Endothelial cell of umbilical vein (primary cell): ENCODE measurements at regions not wholly inside any gene's neighbourhood (a gene's known extent, or its start where the extent isn't known, plus 50 kb on each side); places are given as distances from the start of the nearest gene placed in this dataset.

Experiments
- BruUV-seq: library from RNA; stranded (reverse); fragments of 400-500 nt; replicated peaks from 2 replicates; lab custom pipeline; 2021; lab: Mats Ljungman, UMichigan
- CTCF ChIA-PET: fragments of 300-600, 350-600 bp; sonication (Branson Sonifier 250); formaldehyde crosslinking; loops from one replicate; lab custom pipeline; 2021; ENCODE audit warnings: antibody characterized with exemption, inconsistent platforms; lab: Charles Lee
- POLR2A ChIA-PET: fragments of 300-600, 350-600 bp; sonication (Branson Sonifier 250); formaldehyde crosslinking; loops from one replicate; lab custom pipeline; 2021; ENCODE audit warnings: antibody characterized with exemption, inconsistent platforms; lab: Charles Lee
- DNase-seq: peaks from one replicate; pipeline ENCODE4 v3.0.0-alpha.2; 2011; ENCODE audit warnings: low read depth, low spot score
- FAIRE-seq: peaks from 2 replicates; lab custom pipeline; 2011; peaks lifted over from hg19 to GRCh38; lab: Jason Lieb, UNC
- H2AFZ ChIP-seq: 2 replicates; pipeline ENCODE4 v1.6.0; 2012; ENCODE audit warnings: low read depth, low read length, control low read depth, inconsistent platforms
- H3K27ac ChIP-seq: 2 replicates; pipeline ENCODE4 v1.5.1; 2011; ENCODE audit warnings: low read depth, mild to moderate bottlenecking, control low read depth, low read length, moderate library complexity; ENCODE audit not compliant: insufficient read depth
- H3K27me3 ChIP-seq, 2 experiments: 2 replicates each; pipeline versions ENCODE4 v1.6.0 to v1.6.1; 2011; ENCODE audit warnings: low read length in 2 of 2, mixed read lengths in 1 of 2; ENCODE audit not compliant: control insufficient read depth in 2 of 2, insufficient read depth in 2 of 2
- H3K36me3 ChIP-seq, 2 experiments: 2 replicates in 1 of 2; 3 replicates in 1 of 2; pipeline ENCODE4 v1.5.1; 2011; ENCODE audit warnings: low read length in 2 of 2, mild to moderate bottlenecking in 1 of 2, moderate library complexity in 1 of 2; ENCODE audit not compliant: control insufficient read depth in 2 of 2, insufficient read depth in 2 of 2; ENCODE audit errors: extremely low read depth in 1 of 2
- H3K4me1 ChIP-seq: 3 replicates; pipeline ENCODE4 v1.5.1; 2011; ENCODE audit warnings: mild to moderate bottlenecking, low read length; ENCODE audit not compliant: control insufficient read depth, insufficient read depth; ENCODE audit errors: extremely low read depth
- H3K4me2 ChIP-seq: 2 replicates; pipeline ENCODE4 v1.6.1; 2011; ENCODE audit warnings: low read length, control low read depth, mixed read lengths; ENCODE audit not compliant: insufficient read depth
- H3K4me3 ChIP-seq, 3 experiments: fragments of 200-600 bp in 1 of 3; sonication (generic), shearing (Covaris generic) in 1 of 3; replicated peaks in 1 of 3; 2 replicates each; pipeline ENCODE4 v1.5.1; 2011 to 2016; ENCODE audit warnings: control low read depth in 3 of 3, low read length in 3 of 3, mild to moderate bottlenecking in 2 of 3, inconsistent platforms in 1 of 3, low read depth in 1 of 3, moderate library complexity in 1 of 3; ENCODE audit not compliant: insufficient read depth in 1 of 3
- H3K79me2 ChIP-seq: 2 replicates; pipeline ENCODE4 v1.6.0; 2012; ENCODE audit warnings: low read length, inconsistent platforms; ENCODE audit not compliant: control insufficient read depth, insufficient read depth
- H3K9ac ChIP-seq: replicated peaks from 2 replicates; pipeline ENCODE3; 2011; ENCODE audit warnings: low read length, control low read depth; ENCODE audit not compliant: insufficient read depth; ENCODE audit errors: extremely low read depth
- H3K9me1 ChIP-seq: replicated peaks from 3 replicates; pipeline ENCODE4 v1.6.0; 2011; ENCODE audit warnings: mild to moderate bottlenecking, low read length; ENCODE audit not compliant: control insufficient read depth, insufficient read depth; ENCODE audit errors: extremely low read depth
- H3K9me3 ChIP-seq: replicated peaks from 2 replicates; pipeline ENCODE4 v1.5.1; 2012; ENCODE audit warnings: low read length, inconsistent platforms; ENCODE audit not compliant: control insufficient read depth, insufficient read depth
- H4K20me1 ChIP-seq: replicated peaks from 2 replicates; pipeline ENCODE3; 2011; ENCODE audit warnings: mild to moderate bottlenecking, low read length; ENCODE audit not compliant: control insufficient read depth, insufficient read depth; ENCODE audit errors: extremely low read depth
- CTCF ChIP-seq, 2 donors: IDR thresholded peaks; 1 replicate in 1 of 2; 2 replicates in 1 of 2; pipeline ENCODE4 v1.5.1; 2011; ENCODE audit warnings: low read length in 2 of 2, mild to moderate bottlenecking in 2 of 2, moderate library complexity in 2 of 2, control low read depth in 1 of 2, inconsistent platforms in 1 of 2, low read depth in 1 of 2; ENCODE audit not compliant: insufficient read depth in 1 of 2; ENCODE audit errors: extremely low read depth in 1 of 2
- EZH2 ChIP-seq: IDR thresholded peaks from 2 replicates; pipeline ENCODE4 v1.6.1; 2012; ENCODE audit warnings: borderline replicate concordance, low read depth, mild to moderate bottlenecking, moderate library complexity, low read length, inconsistent platforms; ENCODE audit not compliant: severe bottlenecking
- FOS ChIP-seq: IDR thresholded peaks from 2 replicates; pipeline ENCODE4 v1.6.1; 2011; ENCODE audit warnings: mild to moderate bottlenecking, low read length, moderate library complexity, borderline replicate concordance; ENCODE audit not compliant: insufficient read depth
- GATA2 ChIP-seq: IDR thresholded peaks from 2 replicates; pipeline ENCODE4 v1.7.0; 2011; ENCODE audit warnings: low read depth, mild to moderate bottlenecking, moderate library complexity, mixed read lengths, low read length; ENCODE audit not compliant: insufficient read length, insufficient read depth
- JUN ChIP-seq: IDR thresholded peaks from 2 replicates; pipeline ENCODE4 v1.6.1; 2011; ENCODE audit warnings: borderline replicate concordance, low read depth; ENCODE audit not compliant: insufficient read length, insufficient read depth
- MYC ChIP-seq: IDR thresholded peaks from one replicate; pipeline ENCODE4 v1.6.1; 2011; ENCODE audit warnings: mild to moderate bottlenecking, low read depth, low read length
- POLR2A ChIP-seq: IDR thresholded peaks from 2 replicates; pipeline ENCODE4 v1.6.1; 2012; ENCODE audit warnings: low read depth, mild to moderate bottlenecking, control low read depth, low read length
- POLR2AphosphoS5 ChIP-seq: IDR thresholded peaks from 2 replicates; pipeline ENCODE4 v1.6.1; 2012; ENCODE audit warnings: low read depth, mild to moderate bottlenecking, control low read depth, low read length, moderate library complexity; ENCODE audit not compliant: insufficient read depth
- dilution Hi-C: fragments of 300-500 bp; cut with MboI; formaldehyde crosslinking; loops from one replicate; pipeline ENCODE4 v1.15.0; 2019; ENCODE audit warnings: low sequenced_read_pairs; ENCODE audit not compliant: extremely low pct_ligation_motif_present
- intact Hi-C: fragments of 100-400 bp; cut with micrococcal nuclease; formaldehyde crosslinking; loops from one replicate; pipeline ENCODE4 v1.10.0; 2022
- TF ChIP-seq, protein P1 (sequence below): IDR thresholded peaks from 2 replicates; pipeline ENCODE4 v1.6.1; 2011; ENCODE audit not compliant: insufficient read depth, insufficient read length

DNA sequence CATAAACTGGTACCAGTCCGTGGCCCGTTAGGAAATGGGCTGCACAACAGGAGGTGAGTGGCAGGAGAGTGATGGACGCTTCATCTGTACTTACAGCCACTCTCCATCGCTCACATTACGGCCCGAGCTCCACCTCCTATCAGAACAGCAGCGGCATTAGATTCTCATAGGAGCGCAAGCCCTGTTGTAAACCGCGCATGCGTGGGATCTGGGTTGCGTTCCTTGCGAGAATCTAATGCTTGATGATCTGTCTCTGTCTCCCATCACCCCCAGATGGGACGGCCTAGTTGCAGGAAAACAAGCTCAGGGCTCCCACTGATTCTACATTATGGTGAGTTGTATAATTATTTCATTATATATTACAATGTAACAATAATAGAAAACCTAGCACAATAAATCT lies 480.4 kb downstream of the CCDC171 start:
- Histone ChIP-seq H3K9me3 (no peaks in the 10 kb centered on the region), H3K27ac (no peak overlapping the region), H3K27me3 (peaks cover 0 to 4% of the 10 kb centered on the region in 2 experiments), H3K9ac (no peak overlapping the region), H3K4me2 (no peak overlapping the region), H3K36me3 (no peaks in the 10 kb centered on the region), H3K79me2 (no peaks in the 10 kb centered on the region), H4K20me1 (no peaks in the 10 kb centered on the region), H3K4me3 (no peak overlapping the region), H2AFZ (no peak overlapping the region), H3K9me1 (no peaks in the 10 kb centered on the region), H3K4me1 (peaks cover 3% of the 10 kb centered on the region)
- DNase-seq (no peak), FAIRE-seq (no peak)
- TF ChIP-seq MYC (no peak), POLR2A (no peak), EZH2 (no peak), GATA2 (no peak)
- TF ChIP-seq, protein P1, sequence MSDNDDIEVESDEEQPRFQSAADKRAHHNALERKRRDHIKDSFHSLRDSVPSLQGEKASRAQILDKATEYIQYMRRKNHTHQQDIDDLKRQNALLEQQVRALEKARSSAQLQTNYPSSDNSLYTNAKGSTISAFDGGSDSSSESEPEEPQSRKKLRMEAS: no peak
- dilution Hi-C loops (no loop called here), intact Hi-C loops (no loop called here)
- ChIA-PET POLR2A (no interaction called here), CTCF (interaction anchor here (1.2 kb wide), 1 partner anchor 101 kb away, joined by 6 read pairs; no protein-coding TSS in a partner anchor)
- no TSS peak for BruUV-seq

DNA sequence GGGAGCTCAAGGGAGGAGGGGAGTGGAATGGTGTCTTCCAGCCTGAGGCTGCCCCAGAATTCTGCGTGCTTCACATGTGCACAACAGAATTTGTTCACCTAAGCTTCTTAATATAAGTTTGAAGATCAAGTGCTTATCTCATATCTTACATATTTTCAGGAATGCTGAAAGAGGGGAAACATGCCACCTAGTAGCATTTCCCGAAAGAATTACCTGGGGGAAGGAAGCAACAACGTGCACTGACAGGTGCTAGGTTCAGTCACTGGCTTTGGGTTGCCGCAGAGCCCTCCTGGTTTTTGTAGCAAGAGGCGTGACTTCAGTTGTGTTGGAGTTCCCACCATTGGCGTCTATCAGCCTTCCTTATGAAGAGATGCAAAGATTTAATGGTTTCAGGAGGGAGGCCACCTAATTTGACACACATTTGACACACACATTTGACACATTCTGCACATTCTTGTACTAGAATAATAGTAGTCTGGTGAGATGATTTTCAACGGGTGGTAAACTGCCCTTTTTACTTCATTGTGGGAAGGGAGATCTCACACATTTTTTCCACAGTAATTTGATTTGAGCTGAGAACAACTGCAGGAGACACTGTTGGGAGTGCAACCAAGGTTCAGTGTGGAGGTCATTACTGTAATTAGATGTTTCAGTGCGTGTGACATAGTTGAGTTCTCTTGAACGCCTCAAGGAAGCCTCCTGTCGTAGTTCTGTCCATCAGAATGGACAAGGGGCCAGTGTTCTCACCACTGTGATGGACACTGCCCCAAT lies 481.3 kb downstream of the CCDC171 start:
- intact Hi-C loops (no loop called here), dilution Hi-C loops (no loop called here)
- no peak for TF ChIP-seq POLR2AphosphoS5
- TF ChIP-seq, protein P1: no peak
- no peak for TF ChIP-seq MYC
- no peak for TF ChIP-seq EZH2
- TF ChIP-seq POLR2A: no peak
- no peak for TF ChIP-seq GATA2
- no peak for TF ChIP-seq JUN
- no peak for TF ChIP-seq FOS
- no peak for TF ChIP-seq CTCF (IDR thresholded peaks at IDR 0.05; ENCODE audit: extremely low read depth in 1 of 2, insufficient read depth in 1 of 2, low read depth in 1 of 2, low read length in 2 of 2)
- no peak overlapping the region for H3K27ac ChIP-seq
- H3K4me3 ChIP-seq: no peak overlapping the region
- ChIA-PET CTCF (no interaction called here), POLR2A (no interaction called here)
- no peak overlapping the region for H3K9ac ChIP-seq
- FAIRE-seq (no peak), DNase-seq (no peak)
- peaks cover 0 to 4% of the 10 kb centered on the region in 2 experiments for H3K27me3 ChIP-seq
- no peaks in the 10 kb centered on the region for H3K79me2 ChIP-seq
- H3K4me2 ChIP-seq: no peak overlapping the region
- H4K20me1 ChIP-seq: no peaks in the 10 kb centered on the region
- H3K9me3 ChIP-seq: no peaks in the 10 kb centered on the region
- no TSS peak for BruUV-seq
- no peaks in the 10 kb centered on the region for H3K36me3 ChIP-seq
- no peaks in the 10 kb centered on the region for H3K9me1 ChIP-seq
- no peak overlapping the region for H2AFZ ChIP-seq
- H3K4me1 ChIP-seq: peaks cover 3% of the 10 kb centered on the region
